DMS 273 (cell line): ENCODE measurements at regions not wholly inside any gene's neighbourhood (a gene's known extent, or its start where the extent isn't known, plus 50 kb on each side); places are given as distances from the start of the nearest gene placed in this dataset.

Experiments
- DNase-seq: peaks from one replicate; lab custom pipeline; 2025; ENCODE audit not compliant: unreplicated experiment; lab: John Stamatoyannopoulos, UW

GRCh38 chr2:147657086-147658000 lies 187.5 kb upstream of the ACVR2A start:
- DNase-seq = no peak

- no peak for DNase-seq
These were observed 194.8 kb upstream of the ACVR2A start for GRCh38 chr2:147649998-147650397.

GRCh38 chr2:147649286-147649685 lies 195.5 kb upstream of the ACVR2A start:
- DNase-seq = peak; percentile 16

GRCh38 chr2:147648471-147648870 lies 196.4 kb upstream of the ACVR2A start:
- no peak for DNase-seq

GRCh38 chr2:147647816-147648215 lies 197.0 kb upstream of the ACVR2A start:
- DNase-seq = no peak

- no peak for DNase-seq
These were observed 197.9 kb upstream of the ACVR2A start for GRCh38 chr2:147646818-147647468.

- DNase-seq = peak; percentile 87
These were observed 200.3 kb upstream of the ACVR2A start for GRCh38 chr2:147644491-147644890.

- DNase-seq = no peak
These were observed 202.1 kb upstream of the ACVR2A start for GRCh38 chr2:147642765-147643164.

GRCh38 chr2:147641651-147642050 lies 203.2 kb upstream of the ACVR2A start:
- DNase-seq = no peak

GRCh38 chr2:147639891-147640290 lies 204.9 kb upstream of the ACVR2A start:
- DNase-seq = no peak

- no peak for DNase-seq
These were observed 205.4 kb upstream of the ACVR2A start for GRCh38 chr2:147639386-147639785.

- no peak for DNase-seq
These were observed 207.9 kb upstream of the ACVR2A start for GRCh38 chr2:147636886-147637285.

- DNase-seq = no peak
These were observed 208.5 kb upstream of the ACVR2A start for GRCh38 chr2:147636238-147636882.

- DNase-seq = no peak
These were observed 210.0 kb upstream of the ACVR2A start for GRCh38 chr2:147634826-147635225.

GRCh38 chr2:147632198-147632597 lies 212.6 kb upstream of the ACVR2A start:
- DNase-seq = peak; percentile 92

- DNase-seq = no peak
These were observed 213.5 kb upstream of the ACVR2A start for GRCh38 chr2:147631294-147631693.

- DNase-seq = no peak
These were observed 214.2 kb upstream of the ACVR2A start for GRCh38 chr2:147630585-147630984.

- DNase-seq = no peak
These were observed 215.8 kb upstream of the ACVR2A start for GRCh38 chr2:147628971-147629421.

- no peak for DNase-seq
These were observed 221.5 kb upstream of the ACVR2A start for GRCh38 chr2:147623328-147623727.

- no peak for DNase-seq
These were observed 223.1 kb upstream of the ACVR2A start for GRCh38 chr2:147621656-147622197.

- DNase-seq = no peak
These were observed 225.0 kb upstream of the ACVR2A start for GRCh38 chr2:147619808-147620207.
